ENCODE measurements at regions not wholly inside any gene's neighbourhood (a gene's known extent, or its start where the extent isn't known, plus 50 kb on each side); places are given as distances from the start of the nearest gene placed in this dataset.

DNA sequence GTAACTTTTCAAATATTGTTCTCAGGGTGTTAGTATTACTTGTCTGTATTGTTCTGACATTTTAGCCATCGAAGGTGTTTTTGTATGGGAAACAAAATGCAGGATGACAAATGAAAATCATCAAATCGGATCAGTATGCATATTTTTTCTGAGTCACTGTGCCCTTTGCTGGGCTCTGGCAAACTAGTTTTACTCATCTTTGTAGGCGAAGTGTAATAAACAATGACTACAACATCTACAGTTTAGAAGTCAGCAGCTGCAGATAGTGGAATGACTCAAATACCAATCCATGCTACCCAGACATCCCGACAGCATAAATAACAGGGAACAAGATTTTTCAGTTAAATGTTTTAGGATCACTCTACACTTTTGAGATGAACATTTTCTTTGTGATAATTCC lies 557.3 kb upstream of the TENM3 start:
- TF ChIP-seq ZFX (IDR thresholded peaks at IDR 0.05), result no peak
- TF ChIP-seq, protein P1, sequence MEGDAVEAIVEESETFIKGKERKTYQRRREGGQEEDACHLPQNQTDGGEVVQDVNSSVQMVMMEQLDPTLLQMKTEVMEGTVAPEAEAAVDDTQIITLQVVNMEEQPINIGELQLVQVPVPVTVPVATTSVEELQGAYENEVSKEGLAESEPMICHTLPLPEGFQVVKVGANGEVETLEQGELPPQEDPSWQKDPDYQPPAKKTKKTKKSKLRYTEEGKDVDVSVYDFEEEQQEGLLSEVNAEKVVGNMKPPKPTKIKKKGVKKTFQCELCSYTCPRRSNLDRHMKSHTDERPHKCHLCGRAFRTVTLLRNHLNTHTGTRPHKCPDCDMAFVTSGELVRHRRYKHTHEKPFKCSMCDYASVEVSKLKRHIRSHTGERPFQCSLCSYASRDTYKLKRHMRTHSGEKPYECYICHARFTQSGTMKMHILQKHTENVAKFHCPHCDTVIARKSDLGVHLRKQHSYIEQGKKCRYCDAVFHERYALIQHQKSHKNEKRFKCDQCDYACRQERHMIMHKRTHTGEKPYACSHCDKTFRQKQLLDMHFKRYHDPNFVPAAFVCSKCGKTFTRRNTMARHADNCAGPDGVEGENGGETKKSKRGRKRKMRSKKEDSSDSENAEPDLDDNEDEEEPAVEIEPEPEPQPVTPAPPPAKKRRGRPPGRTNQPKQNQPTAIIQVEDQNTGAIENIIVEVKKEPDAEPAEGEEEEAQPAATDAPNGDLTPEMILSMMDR (IDR thresholded peaks at IDR 0.05 in 2 of 3, conservative IDR thresholded peaks at IDR 0.05 in 1 of 3; ENCODE audit: borderline replicate concordance in 1 of 3, insufficient read depth in 1 of 3, low read depth in 2 of 3, low read length in 2 of 3), result no peak
- TF ChIP-seq ZNF274 (IDR thresholded peaks at IDR 0.05; ENCODE audit: low read depth, low read length), result no peak

Data from HCT116 (cell line).